ENCODE measurements at regions not wholly inside any gene's neighbourhood (a gene's known extent, or its start where the extent isn't known, plus 50 kb on each side); places are given as distances from the start of the nearest gene placed in this dataset.

GRCh38 chr2:221844212-221845020 lies 272.3 kb upstream of the EPHA4 start:
- TF ChIP-seq CTCF (conservative IDR thresholded peaks at IDR 0.05 in 1 of 2, IDR thresholded peaks at IDR 0.05 in 1 of 2; ENCODE audit: low read depth in 1 of 2, low read length in 2 of 2) (no peak), EZH2 (IDR thresholded peaks at IDR 0.05; ENCODE audit: low read length, missing control alignments) (no peak)
